Mucosa of descending colon (tissue), 3 donors: ENCODE measurements at regions not wholly inside any gene's neighbourhood (a gene's known extent, or its start where the extent isn't known, plus 50 kb on each side); places are given as distances from the start of the nearest gene placed in this dataset.

Experiments used
- ATAC-seq: fragments of 200-7000 bp; cut with Tn5 transposase; one replicate; pipeline ENCODE4 v1.9.1; 2020; ENCODE audit warnings: mild to moderate bottlenecking, moderate library complexity
- DNase-seq, 3 donors: peaks; one replicate each; pipeline ENCODE4 v3.0.0-alpha.2; 2020
- H3K36me3 ChIP-seq: fragments of 200-600 bp; one replicate; pipeline ENCODE4 v1.8.0; 2021; ENCODE audit warnings: low read depth, mild to moderate bottlenecking
- H3K4me1 ChIP-seq: fragments of 200-600 bp; one replicate; pipeline ENCODE4 v1.8.0; 2021; ENCODE audit warnings: low read depth, mild to moderate bottlenecking
- H3K4me3 ChIP-seq: fragments of 200-600 bp; one replicate; pipeline ENCODE4 v1.8.0; 2021; ENCODE audit warnings: mild to moderate bottlenecking
- H3K9me3 ChIP-seq: fragments of 200-600 bp; one replicate; pipeline ENCODE4 v1.8.0; 2021; ENCODE audit warnings: mild to moderate bottlenecking
- intact Hi-C, 2 donors: fragments of 100-400 bp; cut with DNase I in 1 of 2; cut with micrococcal nuclease in 1 of 2; formaldehyde crosslinking; loops; one replicate each; pipeline versions ENCODE4 v1.11.0 to v1.11.1; 2022; cut with DNase I, micrococcal nuclease
- TF ChIP-seq, protein P1 (sequence below): fragments of 200-600 bp; IDR thresholded peaks from one replicate; pipeline ENCODE4 v1.8.0; 2022; ENCODE audit warnings: antibody characterized with exemption, mild to moderate bottlenecking
- donor health status: DM: no; HTN: no; CAD: no; lungs with moderate emphysema.
- donor health status: DM: no; HTN: no; CAD: no.
- donor health status: DM: no; HTN: yes; CAD: no.

DNA sequence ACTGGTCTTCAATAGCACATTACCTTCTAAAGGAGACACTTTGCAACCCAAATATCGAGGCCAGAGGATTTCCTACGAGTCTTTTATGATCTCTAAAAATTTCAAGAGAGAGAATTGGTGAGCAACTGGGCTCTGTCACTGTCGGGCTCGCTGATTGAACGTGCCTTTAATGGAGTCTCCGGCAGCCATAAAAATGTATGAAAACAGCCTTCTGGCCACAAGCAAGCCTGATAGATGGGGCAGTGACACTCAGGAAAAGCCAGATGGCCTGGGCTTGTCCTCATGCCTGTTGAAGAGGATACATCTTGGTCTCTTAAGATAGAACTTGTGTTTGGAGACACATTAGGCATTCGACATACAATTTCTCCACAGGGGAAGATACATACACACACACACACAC, 419.5 kb upstream of the PROK2 start:
- ATAC-seq, result no peak
- intact Hi-C loops, result no loop called here
- H3K4me3 ChIP-seq, result no peak overlapping the region
- no peaks in the 10 kb centered on the region for H3K36me3 ChIP-seq
- no peaks in the 10 kb centered on the region for H3K4me1 ChIP-seq
- TF ChIP-seq, protein P1, sequence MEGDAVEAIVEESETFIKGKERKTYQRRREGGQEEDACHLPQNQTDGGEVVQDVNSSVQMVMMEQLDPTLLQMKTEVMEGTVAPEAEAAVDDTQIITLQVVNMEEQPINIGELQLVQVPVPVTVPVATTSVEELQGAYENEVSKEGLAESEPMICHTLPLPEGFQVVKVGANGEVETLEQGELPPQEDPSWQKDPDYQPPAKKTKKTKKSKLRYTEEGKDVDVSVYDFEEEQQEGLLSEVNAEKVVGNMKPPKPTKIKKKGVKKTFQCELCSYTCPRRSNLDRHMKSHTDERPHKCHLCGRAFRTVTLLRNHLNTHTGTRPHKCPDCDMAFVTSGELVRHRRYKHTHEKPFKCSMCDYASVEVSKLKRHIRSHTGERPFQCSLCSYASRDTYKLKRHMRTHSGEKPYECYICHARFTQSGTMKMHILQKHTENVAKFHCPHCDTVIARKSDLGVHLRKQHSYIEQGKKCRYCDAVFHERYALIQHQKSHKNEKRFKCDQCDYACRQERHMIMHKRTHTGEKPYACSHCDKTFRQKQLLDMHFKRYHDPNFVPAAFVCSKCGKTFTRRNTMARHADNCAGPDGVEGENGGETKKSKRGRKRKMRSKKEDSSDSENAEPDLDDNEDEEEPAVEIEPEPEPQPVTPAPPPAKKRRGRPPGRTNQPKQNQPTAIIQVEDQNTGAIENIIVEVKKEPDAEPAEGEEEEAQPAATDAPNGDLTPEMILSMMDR, result no peak
- no peaks in the 10 kb centered on the region for H3K9me3 ChIP-seq
- no peak for DNase-seq

DNA sequence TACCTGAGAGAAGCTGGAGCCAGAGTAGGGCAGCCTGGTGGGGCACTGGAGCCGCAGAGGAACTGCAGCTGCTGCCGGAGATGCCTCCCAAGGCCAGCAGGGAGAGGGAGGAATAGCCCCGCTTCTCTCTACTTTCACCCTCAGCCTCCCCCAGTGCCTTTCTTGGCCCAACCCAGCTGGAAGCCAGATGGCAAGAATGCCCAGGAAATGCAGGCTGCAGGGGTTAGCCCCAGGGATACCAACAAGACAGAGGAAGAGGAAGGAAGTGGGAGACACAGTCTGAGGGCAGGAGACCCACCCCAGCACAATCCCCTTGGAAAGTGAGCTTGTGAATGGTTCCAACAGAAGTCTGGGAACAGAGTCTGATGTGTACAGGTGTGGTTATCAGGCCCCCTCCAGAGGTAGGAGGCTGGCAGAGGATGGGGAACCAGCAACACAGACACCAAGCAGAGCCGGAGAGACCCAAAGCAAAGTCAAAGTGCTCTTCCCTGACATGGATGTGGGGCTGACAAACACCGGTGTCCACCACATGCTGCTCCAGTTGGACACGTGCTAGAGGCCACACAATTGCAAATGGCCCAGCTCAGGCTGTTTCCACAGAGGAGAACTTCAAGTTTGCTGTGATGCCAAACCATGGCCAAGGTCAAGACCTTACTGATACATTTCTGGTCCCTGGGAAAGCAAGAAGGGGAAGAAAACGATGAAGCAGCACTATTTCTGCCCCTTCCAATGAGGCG, 418.8 kb upstream of the PROK2 start:
- intact Hi-C loops, result no loop called here
- H3K9me3 ChIP-seq, result no peaks in the 10 kb centered on the region
- no peaks in the 10 kb centered on the region for H3K4me1 ChIP-seq
- H3K36me3 ChIP-seq, result no peaks in the 10 kb centered on the region
- DNase-seq, result no peak
- TF ChIP-seq, protein P1, result no peak
- H3K4me3 ChIP-seq, result no peak overlapping the region
- ATAC-seq, result no peak

DNA sequence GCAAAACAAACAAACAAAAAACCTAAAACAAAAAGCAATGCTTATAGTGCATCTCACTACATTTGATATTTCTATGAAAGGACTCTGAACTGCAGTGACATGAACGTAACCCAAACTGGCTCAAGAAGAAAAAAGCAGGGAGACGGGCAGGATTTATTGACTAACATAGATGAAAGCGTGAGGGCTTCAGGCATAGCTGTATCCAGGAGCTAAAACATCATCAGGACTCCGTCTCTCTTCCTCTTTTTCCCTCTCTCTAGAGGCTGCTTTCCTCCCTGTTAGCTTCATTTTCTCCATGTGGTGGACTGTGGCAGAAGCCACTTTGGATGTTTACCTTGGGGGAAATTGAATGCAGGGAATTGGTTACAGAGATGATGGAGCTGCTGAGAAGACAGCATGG, 418.2 kb upstream of the PROK2 start:
- TF ChIP-seq, protein P1, result no peak
- Histone ChIP-seq H3K9me3 (no peaks in the 10 kb centered on the region), H3K4me1 (no peaks in the 10 kb centered on the region), H3K36me3 (no peaks in the 10 kb centered on the region), H3K4me3 (no peak overlapping the region)
- intact Hi-C loops, result no loop called here
- ATAC-seq, result no peak
- DNase-seq, result no peak

- no peak for ATAC-seq
- intact Hi-C loops, result no loop called here
- TF ChIP-seq, protein P1, result no peak
Observed at GRCh38 chr3:72200332-72200731, 415.4 kb upstream of the PROK2 start.

GRCh38 chr3:72199530-72199929, 414.6 kb upstream of the PROK2 start:
- H3K9me3 ChIP-seq, result no peaks in the 10 kb centered on the region
- H3K4me1 ChIP-seq, result no peaks in the 10 kb centered on the region
- no peak overlapping the region for H3K4me3 ChIP-seq
- no peaks in the 10 kb centered on the region for H3K36me3 ChIP-seq
- intact Hi-C loops, result no loop called here
- TF ChIP-seq, protein P1, result no peak
- no peak for ATAC-seq
- no peak for DNase-seq

More at GRCh38 chr3:72200332-72200731, 415.4 kb upstream of the PROK2 start:
- Histone ChIP-seq H3K9me3 (no peaks in the 10 kb centered on the region), H3K4me3 (no peak overlapping the region), H3K4me1 (no peaks in the 10 kb centered on the region), H3K36me3 (no peaks in the 10 kb centered on the region)
- DNase-seq, result no peak
